RWPE1 (cell line): ENCODE measurements at regions not wholly inside any gene's neighbourhood (a gene's known extent, or its start where the extent isn't known, plus 50 kb on each side); places are given as distances from the start of the nearest gene placed in this dataset.

ENCODE experiments used
- CTCF ChIA-PET: fragments of 350-600 bp; sonication (Branson Sonifier 250); formaldehyde crosslinking; extraction: SDS; loops from one replicate; lab custom pipeline; 2021; lab: Yijun Ruan, JAX
- POLR2A ChIA-PET: fragments of 400-600 bp; formaldehyde crosslinking; extraction: SDS; loops from one replicate; lab custom pipeline; 2020; ENCODE audit warnings: antibody characterized with exemption; ENCODE audit not compliant: low non-redundant PET; lab: Yijun Ruan, JAX
- DNase-seq: peaks from one replicate; pipeline ENCODE4 v3.0.0; 2012; ENCODE audit warnings: low spot score
- H3K27ac ChIP-seq: fragments of 450-650 bp; 2 replicates; pipeline ENCODE4 v1.5.1; 2017
- TF ChIP-seq, protein P1 (sequence below): fragments of 450-650 bp; conservative IDR thresholded peaks from 2 replicates; pipeline ENCODE4 v1.5.1; 2017; ENCODE audit warnings: low read depth, mild to moderate bottlenecking

DNA sequence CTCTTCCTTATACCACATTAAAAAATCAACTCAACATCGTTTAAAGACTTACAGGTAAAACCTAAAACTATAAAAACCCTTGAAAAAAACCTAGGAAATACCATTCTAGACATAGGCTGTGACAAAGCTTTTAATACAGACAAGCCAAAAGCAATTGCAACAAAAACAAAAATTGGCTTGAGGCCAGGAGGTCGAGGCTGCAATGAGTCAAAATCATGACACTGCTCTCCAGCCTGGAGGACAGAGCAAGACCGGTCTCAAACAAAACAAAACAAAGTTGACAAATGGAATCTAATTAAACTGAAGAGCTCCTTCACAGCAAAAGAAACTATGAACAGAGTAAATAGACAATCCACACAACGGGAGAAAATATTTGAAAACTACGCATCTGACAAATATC lies 1057.8 kb downstream of the FSCB start:
- POLR2A ChIA-PET, result no interaction called here
- TF ChIP-seq, protein P1, sequence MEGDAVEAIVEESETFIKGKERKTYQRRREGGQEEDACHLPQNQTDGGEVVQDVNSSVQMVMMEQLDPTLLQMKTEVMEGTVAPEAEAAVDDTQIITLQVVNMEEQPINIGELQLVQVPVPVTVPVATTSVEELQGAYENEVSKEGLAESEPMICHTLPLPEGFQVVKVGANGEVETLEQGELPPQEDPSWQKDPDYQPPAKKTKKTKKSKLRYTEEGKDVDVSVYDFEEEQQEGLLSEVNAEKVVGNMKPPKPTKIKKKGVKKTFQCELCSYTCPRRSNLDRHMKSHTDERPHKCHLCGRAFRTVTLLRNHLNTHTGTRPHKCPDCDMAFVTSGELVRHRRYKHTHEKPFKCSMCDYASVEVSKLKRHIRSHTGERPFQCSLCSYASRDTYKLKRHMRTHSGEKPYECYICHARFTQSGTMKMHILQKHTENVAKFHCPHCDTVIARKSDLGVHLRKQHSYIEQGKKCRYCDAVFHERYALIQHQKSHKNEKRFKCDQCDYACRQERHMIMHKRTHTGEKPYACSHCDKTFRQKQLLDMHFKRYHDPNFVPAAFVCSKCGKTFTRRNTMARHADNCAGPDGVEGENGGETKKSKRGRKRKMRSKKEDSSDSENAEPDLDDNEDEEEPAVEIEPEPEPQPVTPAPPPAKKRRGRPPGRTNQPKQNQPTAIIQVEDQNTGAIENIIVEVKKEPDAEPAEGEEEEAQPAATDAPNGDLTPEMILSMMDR, result no peak
- DNase-seq, result no peak
- CTCF ChIA-PET, result no interaction called here
- H3K27ac ChIP-seq, result no peak overlapping the region

GRCh38 chr14:43438056-43438455 lies 1069.0 kb downstream of the FSCB start:
- H3K27ac ChIP-seq, result no peak overlapping the region
- CTCF ChIA-PET, result interaction anchor here (0.6 kb wide), 1 partner anchor 11 kb away, joined by 6 read pairs; no protein-coding TSS in a partner anchor
- no peak for DNase-seq
- POLR2A ChIA-PET, result no interaction called here
- TF ChIP-seq, protein P1, result no peak

DNA sequence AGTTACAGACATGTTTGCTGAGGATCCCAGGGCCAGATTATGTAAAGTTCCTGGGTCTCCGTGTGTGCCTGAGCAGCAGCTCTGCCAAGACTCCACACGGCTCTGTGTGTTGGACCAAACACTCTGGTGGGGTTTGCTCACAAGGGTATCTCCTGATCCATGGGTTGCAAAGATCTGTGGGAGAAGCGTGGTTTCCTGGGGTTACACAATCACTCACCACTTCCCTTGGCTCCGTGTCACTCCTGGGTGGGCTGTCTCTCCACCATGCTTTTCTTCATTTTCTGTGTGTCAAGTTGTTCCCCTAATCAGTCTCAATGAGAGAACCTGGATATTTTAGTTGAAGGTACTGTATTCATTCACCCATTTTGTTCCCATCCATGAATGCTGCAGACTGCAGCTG lies 1088.8 kb downstream of the FSCB start:
- CTCF ChIA-PET, result no interaction called here
- TF ChIP-seq, protein P1, result no peak
- no peak for DNase-seq
- POLR2A ChIA-PET, result no interaction called here
- no peak overlapping the region for H3K27ac ChIP-seq

DNA sequence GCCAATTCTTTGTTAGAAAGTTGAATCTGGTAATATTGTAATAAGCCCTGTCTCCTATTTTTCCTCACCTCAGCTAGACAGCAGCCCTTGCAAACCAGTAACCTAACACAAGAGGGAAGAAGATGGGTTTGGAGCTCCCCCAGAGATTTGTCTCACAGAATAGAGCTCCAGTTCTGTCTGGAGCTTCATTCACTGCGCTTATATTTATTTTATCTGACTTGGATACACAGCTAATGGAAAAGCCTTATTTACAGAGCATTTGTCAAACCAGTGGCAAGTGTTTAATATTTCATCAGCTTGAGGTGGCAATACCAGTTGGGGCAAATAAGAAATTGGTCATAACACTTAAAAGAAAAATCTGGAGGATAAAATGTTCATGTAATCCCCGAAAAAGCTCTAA lies 1094.0 kb downstream of the FSCB start:
- ChIA-PET POLR2A (no interaction called here), CTCF (interaction anchor here (0.6 kb wide), 1 partner anchor 1374 kb away, joined by 5 read pairs; no protein-coding TSS in a partner anchor)
- DNase-seq, result no peak
- no peak overlapping the region for H3K27ac ChIP-seq
- TF ChIP-seq, protein P1, result no peak

DNA sequence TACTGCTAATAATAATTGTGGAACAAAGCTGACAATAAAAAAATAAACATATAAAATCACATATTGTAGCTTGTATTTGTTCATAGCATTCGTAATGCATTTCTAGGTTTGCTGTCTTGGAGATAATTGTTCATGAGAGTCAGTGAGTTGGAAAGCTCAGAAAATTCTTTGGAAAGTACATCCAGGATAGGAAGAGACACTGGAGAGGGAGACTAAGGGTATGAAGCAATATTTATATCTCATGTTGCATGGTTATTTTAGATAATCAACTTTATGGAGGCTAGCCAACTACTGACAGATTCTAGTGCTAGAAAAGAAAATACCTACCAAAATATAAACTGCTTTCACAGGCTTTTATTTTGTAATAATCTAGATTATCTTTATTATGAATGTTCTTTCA lies 1095.2 kb downstream of the FSCB start:
- H3K27ac ChIP-seq, result no peak overlapping the region
- DNase-seq, result no peak
- TF ChIP-seq, protein P1, result no peak
- ChIA-PET POLR2A (no interaction called here), CTCF (interaction anchor here (0.7 kb wide), 1 partner anchor 8 kb away, joined by 3 read pairs; no protein-coding TSS in a partner anchor)

GRCh38 chr14:43410631-43411030 lies 1096.5 kb downstream of the FSCB start:
- TF ChIP-seq, protein P1, result no peak
- ChIA-PET CTCF (no interaction called here), POLR2A (no interaction called here)
- H3K27ac ChIP-seq, result no peak overlapping the region
- DNase-seq, result no peak
